ENCODE measurements at regions not wholly inside any gene's neighbourhood (a gene's known extent, or its start where the extent isn't known, plus 50 kb on each side); places are given as distances from the start of the nearest gene placed in this dataset.
A peak's percentile ranks its signal among the peaks of the same experiment; 100 is the strongest.

GRCh38 chr1:84756001-84756400 lies 65.7 kb upstream of the SSX2IP start:
- H3K9me3 ChIP-seq, result no peaks in the 10 kb centered on the region
- TF ChIP-seq CTCF (IDR thresholded peaks at IDR 0.05), result no peak
- no peaks in the 10 kb centered on the region for H3K36me3 ChIP-seq
- intact Hi-C loops (cut with DNase I), result loop anchor here (10.0 kb wide), 2 partner anchors 321 to 611 kb away; partner anchors contain the start of gene PRKACB
- no peak overlapping the region for H3K4me3 ChIP-seq
- H3K27me3 ChIP-seq, result no peaks in the 10 kb centered on the region
- peaks cover 0 to 4% of the 10 kb centered on the region in 2 donors for H3K4me1 ChIP-seq
- DNase-seq (ENCODE audit: low spot score in 2 of 2), result no peak
- H3K27ac ChIP-seq, result no peak overlapping the region

- TF ChIP-seq CTCF (IDR thresholded peaks at IDR 0.05), result no peak
- H3K27ac ChIP-seq, result no peak overlapping the region
- no peak for DNase-seq (ENCODE audit: low spot score in 2 of 2)
- H3K9me3 ChIP-seq, result no peaks in the 10 kb centered on the region
- intact Hi-C loops (cut with DNase I), result loop anchor here (10.0 kb wide), 2 partner anchors 320 to 610 kb away; partner anchors contain the start of gene PRKACB
- peaks cover 0 to 4% of the 10 kb centered on the region in 2 donors for H3K4me1 ChIP-seq
- no peaks in the 10 kb centered on the region for H3K27me3 ChIP-seq
- H3K36me3 ChIP-seq, result no peaks in the 10 kb centered on the region
- no peak overlapping the region for H3K4me3 ChIP-seq
Observed at GRCh38 chr1:84755216-84755615, 65.0 kb upstream of the SSX2IP start.

GRCh38 chr1:84754386-84754703 lies 64.1 kb upstream of the SSX2IP start:
- Histone ChIP-seq H3K36me3 (no peaks in the 10 kb centered on the region), H3K27me3 (no peaks in the 10 kb centered on the region), H3K27ac (no peak overlapping the region), H3K9me3 (no peaks in the 10 kb centered on the region), H3K4me3 (no peak overlapping the region), H3K4me1 (peaks cover 0 to 4% of the 10 kb centered on the region in 2 donors)
- no peak for DNase-seq (ENCODE audit: low spot score in 2 of 2)
- TF ChIP-seq CTCF (IDR thresholded peaks at IDR 0.05), result no peak
- intact Hi-C loops (cut with DNase I), result loop anchor here (5.0 to 10.0 kb wide), 3 partner anchors 132 to 610 kb away; partner anchors contain the start of gene PRKACB

- Histone ChIP-seq H3K27ac (no peak overlapping the region), H3K27me3 (no peaks in the 10 kb centered on the region), H3K4me1 (peaks cover 0 to 3% of the 10 kb centered on the region in 2 donors), H3K9me3 (no peaks in the 10 kb centered on the region), H3K36me3 (no peaks in the 10 kb centered on the region), H3K4me3 (no peak overlapping the region)
- intact Hi-C loops (cut with DNase I), result loop anchor here (1.0 to 10.0 kb wide), 4 partner anchors 85 to 609 kb away; partner anchors contain the start of gene PRKACB
- peak in 1 of 2 donors; percentile 70 for DNase-seq (ENCODE audit: low spot score in 2 of 2)
- TF ChIP-seq CTCF (IDR thresholded peaks at IDR 0.05), result peak; percentile 85 to 97 (median 89)
Observed at GRCh38 chr1:84753516-84754385, 63.5 kb upstream of the SSX2IP start.

- no peaks in the 10 kb centered on the region for H3K36me3 ChIP-seq
- no peak for DNase-seq (ENCODE audit: low spot score in 2 of 2)
- no peaks in the 10 kb centered on the region for H3K27me3 ChIP-seq
- H3K4me3 ChIP-seq, result no peak overlapping the region
- intact Hi-C loops (cut with DNase I), result loop anchor here (5.0 to 10.0 kb wide), 3 partner anchors 128 to 605 kb away; partner anchors contain the start of gene PRKACB
- no peak for TF ChIP-seq CTCF (IDR thresholded peaks at IDR 0.05)
- H3K27ac ChIP-seq, result no peak overlapping the region
- H3K9me3 ChIP-seq, result no peaks in the 10 kb centered on the region
- H3K4me1 ChIP-seq, result no peaks in the 10 kb centered on the region
Observed at GRCh38 chr1:84750110-84750730, 60.0 kb upstream of the SSX2IP start.

All from ascending aorta (tissue), 2 donors.